Activated T-cell treated with anti-CD3 and anti-CD28 coated beads, Interleukin-2, amount 50 U/mL, for 1 hour (primary cell): ENCODE measurements at regions not wholly inside any gene's neighbourhood (a gene's known extent, or its start where the extent isn't known, plus 50 kb on each side); places are given as distances from the start of the nearest gene placed in this dataset.

Experiments
- DNase-seq: peaks from one replicate; pipeline ENCODE4 v3.0.0-alpha.2; 2020

GRCh38 chr10:44827431-44828006 is 83.6 kb upstream of the TMEM72 start:
- DNase-seq, result no peak

GRCh38 chr10:44828508-44829142 is 82.5 kb upstream of the TMEM72 start:
- no peak for DNase-seq

- DNase-seq, result no peak
Measured at GRCh38 chr10:44829426-44829825, 81.7 kb upstream of the TMEM72 start.

GRCh38 chr10:44830022-44830421 is 81.1 kb upstream of the TMEM72 start:
- DNase-seq, result no peak

DNA sequence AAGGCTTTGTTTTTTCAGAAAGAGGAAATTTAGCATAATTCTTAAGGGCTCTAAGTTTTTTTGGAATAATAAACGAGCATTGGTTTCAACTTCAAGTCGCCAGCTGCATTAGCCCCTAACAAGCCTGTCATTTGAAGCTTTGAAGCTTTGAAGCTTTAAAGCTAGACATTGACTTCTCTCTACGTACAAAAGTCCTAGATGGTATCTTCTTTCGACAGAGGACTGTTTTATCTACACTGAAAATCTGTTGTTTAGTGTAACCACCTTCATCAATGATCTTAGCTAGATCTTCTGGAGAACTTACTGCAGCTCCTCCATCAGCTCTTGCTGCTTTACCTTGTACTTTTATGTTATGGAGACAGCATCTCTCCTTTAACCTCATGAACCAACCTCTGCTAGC is 79.6 kb upstream of the TMEM72 start:
- no peak for DNase-seq

GRCh38 chr10:44832595-44833390 is 78.3 kb upstream of the TMEM72 start:
- DNase-seq, result no peak

DNA sequence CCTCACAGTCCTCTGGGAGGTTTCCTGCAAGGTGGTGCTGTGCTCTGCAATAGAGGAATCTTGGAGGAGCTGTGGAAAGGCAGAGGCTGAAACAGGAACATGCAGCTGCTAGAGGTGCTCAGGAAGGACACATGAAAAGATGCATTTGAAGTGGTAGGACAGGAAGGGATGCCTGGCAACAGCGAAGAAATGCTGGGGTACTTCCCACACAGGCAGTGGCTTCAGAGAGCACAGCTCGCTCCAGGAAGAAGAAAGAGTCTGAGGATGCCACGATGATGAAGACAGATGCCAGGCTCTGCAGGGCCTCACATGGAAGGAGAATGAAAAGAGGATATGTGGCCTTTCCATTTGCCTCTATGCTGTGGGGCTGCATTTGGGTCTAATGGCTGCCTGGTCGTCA is 77.0 kb upstream of the TMEM72 start:
- DNase-seq, result no peak

GRCh38 chr10:44835300-44835699 is 75.8 kb upstream of the TMEM72 start:
- DNase-seq, result no peak

DNA sequence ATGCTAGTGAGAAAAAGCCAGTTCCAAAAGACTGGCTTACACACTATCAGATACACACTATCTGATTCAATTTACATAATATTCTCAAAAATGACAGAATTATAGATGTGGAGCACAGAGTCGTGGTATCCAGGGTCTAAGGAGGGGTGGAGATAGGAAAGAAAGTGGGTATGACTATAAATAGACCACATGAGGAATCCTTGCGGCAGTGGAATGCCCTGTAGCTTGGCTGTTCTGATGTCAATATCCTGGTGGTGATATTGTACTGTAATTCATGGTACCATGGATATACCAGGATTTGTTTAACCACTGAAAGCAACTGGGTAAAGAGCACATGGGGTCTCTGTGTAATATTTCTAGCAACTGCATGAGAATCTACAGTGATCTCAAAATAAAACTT is 67.7 kb upstream of the TMEM72 start:
- no peak for DNase-seq

DNA sequence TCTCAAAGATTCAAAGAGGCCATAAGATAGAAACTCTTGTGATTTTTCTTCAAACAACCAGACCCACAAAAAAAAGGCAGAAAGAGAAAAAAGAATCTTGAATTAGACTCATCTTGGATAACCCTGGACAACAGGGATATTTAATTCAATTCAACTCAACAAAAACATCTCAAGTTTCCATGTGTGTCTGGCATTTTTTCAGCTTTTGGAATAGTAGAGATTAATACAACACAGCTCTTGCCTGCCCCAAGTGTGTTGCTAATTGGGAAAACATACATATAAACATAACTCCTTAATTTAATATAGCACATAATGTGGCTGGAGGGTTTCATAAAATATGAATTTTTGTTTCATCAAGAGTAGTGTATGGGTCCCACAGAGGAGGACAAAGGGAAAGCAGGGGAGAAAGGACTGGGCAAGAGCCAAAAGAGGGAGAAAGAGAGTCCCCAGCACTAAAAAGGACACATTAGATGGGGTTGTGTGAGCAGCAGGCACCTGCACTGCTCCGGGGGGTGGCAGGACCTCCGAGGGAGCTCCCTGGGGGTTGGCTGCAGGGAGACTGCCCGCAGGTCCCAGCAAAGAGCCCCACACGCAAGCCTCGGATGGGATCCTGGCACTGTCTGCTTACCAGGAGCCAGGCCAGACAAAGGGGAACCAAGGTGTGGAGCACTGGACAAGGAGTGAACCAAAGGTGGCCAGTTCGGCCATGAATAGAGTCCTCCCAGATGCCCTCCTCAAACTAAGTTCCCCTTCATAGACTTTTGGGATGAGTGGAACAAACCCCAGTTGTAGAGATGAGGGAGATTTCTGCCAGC is 65.6 kb upstream of the TMEM72 start:
- DNase-seq, result no peak

DNA sequence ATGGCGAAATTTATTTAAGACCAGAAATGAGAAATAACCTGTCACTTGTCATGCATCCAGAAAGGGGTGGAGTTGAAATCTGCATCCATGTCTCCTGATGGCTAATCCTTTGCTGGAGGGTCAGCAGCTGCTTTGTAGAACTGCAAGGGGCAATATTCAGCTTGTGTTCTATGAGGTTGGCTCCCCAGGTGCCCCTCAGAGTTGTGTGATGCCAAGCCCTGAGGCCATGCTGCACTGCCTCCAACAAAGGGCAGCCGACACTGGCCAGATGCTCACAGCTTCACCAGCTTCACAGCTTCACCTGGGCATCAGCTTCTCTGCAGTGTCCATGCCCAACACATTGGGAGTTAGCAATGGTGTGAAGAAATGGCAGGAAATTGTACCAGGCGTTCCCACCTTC is 64.0 kb upstream of the TMEM72 start:
- DNase-seq, result no peak

- DNase-seq, result no peak
Measured at GRCh38 chr10:44848211-44848610, 62.9 kb upstream of the TMEM72 start.

DNA sequence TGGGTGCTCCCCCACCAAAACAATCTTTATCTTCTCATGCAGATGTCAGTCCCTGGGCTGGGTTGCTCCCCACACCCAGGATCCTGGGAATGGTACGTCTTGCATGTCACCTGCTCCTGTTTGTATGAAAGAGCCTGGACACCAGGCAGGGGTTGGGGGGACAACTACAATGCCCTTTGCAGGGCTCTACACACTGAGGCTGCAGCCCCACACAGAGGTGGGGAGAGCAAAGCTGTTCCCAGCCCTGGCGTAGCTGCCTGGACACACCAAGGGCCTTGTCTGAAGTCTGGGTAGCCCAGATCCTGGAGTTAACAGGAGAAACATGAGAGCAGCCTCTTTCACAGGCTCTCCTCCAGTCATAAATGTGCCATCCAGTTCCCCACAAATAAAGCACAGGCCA is 61.2 kb upstream of the TMEM72 start:
- no peak for DNase-seq

- DNase-seq, result no peak
Measured at GRCh38 chr10:44850356-44850934, 60.7 kb upstream of the TMEM72 start.

GRCh38 chr10:44851413-44851812 is 59.7 kb upstream of the TMEM72 start:
- no peak for DNase-seq

DNA sequence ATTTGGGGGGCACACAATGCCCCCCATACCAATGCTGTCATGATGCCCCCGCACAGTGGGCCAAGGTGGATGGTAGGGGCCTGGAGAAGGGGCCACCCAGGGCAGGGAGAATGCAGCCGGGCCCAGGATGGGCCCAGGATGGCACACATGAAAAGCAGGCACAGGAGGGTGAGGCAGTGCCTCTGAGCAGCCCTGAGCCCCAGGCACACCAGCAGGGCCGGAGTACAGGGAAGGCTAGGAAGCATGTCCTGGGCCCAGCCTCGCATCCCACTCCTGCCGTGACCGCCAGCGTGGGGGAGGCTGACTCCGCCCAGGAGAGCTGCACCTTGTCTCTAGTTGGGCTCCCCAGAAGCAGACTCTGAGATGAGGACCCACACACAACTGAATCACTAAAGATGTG is 59.3 kb upstream of the TMEM72 start:
- DNase-seq, result no peak

GRCh38 chr10:44853148-44853734 is 57.9 kb upstream of the TMEM72 start:
- DNase-seq, result no peak

GRCh38 chr10:44853796-44854195 is 57.3 kb upstream of the TMEM72 start:
- no peak for DNase-seq

- DNase-seq, result no peak
Measured at GRCh38 chr10:44854693-44855350, 56.3 kb upstream of the TMEM72 start.

DNA sequence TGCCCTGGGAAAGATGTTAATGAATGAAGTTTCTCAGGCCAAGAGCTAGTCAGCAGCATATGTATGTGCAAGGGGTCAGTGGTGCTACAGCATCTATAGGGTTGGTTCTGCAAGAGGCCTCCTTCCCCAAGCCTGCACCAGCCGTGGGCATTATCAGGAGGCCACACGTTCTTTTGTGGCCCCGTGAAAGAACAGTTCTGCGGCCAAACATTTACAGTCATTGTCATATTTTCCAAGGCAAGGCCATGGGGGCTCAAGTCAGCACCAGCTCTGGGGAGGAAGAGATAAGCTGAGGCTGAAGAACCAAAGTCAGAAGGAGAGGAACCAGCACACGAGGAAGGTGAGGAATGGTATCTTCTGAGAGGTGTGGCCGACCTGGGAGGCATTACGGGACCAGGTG is 54.4 kb upstream of the TMEM72 start:
- no peak for DNase-seq

GRCh38 chr10:44857363-44858016 is 53.6 kb upstream of the TMEM72 start:
- DNase-seq, result peak; percentile 65

DNA sequence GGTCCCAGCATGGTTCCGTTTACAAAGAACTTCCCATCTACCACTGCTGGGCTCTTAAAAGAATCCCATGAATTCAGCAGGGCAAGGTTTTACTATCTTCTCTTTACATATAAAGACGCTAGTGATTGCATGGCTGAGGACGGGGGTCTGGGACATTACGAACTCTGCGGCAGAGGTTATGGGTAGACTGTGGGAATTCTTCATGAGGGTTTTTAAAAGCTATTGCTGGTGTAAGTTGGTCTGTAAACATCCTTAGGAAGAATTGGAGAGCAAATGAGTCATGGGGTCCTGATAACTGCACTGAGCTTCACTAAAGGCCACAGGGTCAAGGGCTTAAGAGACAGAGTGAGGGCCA is 53.1 kb upstream of the TMEM72 start:
- DNase-seq, result no peak
